Esophagus muscularis mucosa (tissue), 3 donors: ENCODE measurements at regions not wholly inside any gene's neighbourhood (a gene's known extent, or its start where the extent isn't known, plus 50 kb on each side); places are given as distances from the start of the nearest gene placed in this dataset.

Source experiments
- POLR2A ChIP-seq: fragments of 450-650 bp; IDR thresholded peaks from one replicate; pipeline ENCODE4 v1.6.1; 2017; ENCODE audit warnings: antibody characterized with exemption, moderate library complexity, mild to moderate bottlenecking, low read depth
- TF ChIP-seq, protein P1 (sequence below), 3 experiments: fragments of 200-600 bp in 2 of 3; fragments of 450-650 bp in 1 of 3; sonication (generic) in 2 of 3; IDR thresholded peaks; one replicate each; pipeline ENCODE4 v1.5.1; 2017 to 2019; ENCODE audit warnings: antibody characterized with exemption in 3 of 3, mild to moderate bottlenecking in 2 of 3, moderate library complexity in 1 of 3

DNA sequence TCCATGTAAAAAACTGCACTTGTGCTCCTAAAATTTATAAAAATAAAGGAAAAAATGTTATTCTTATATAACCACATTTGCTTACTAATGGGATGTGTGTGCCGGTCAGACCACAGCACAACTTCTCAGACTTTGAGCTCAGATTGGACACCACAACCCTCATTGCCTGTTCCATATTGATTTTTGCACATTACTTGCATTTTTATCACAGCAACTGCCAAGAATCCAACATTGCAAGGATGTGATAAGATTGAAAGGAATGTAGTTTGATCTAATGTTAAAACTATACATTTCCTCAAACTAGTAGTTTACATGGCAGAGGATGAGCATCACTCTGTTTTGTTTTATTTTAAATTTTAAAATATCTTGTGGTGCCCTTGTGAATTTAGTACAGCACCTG lies 227.8 kb downstream of the KDR start:
- TF ChIP-seq, protein P1, sequence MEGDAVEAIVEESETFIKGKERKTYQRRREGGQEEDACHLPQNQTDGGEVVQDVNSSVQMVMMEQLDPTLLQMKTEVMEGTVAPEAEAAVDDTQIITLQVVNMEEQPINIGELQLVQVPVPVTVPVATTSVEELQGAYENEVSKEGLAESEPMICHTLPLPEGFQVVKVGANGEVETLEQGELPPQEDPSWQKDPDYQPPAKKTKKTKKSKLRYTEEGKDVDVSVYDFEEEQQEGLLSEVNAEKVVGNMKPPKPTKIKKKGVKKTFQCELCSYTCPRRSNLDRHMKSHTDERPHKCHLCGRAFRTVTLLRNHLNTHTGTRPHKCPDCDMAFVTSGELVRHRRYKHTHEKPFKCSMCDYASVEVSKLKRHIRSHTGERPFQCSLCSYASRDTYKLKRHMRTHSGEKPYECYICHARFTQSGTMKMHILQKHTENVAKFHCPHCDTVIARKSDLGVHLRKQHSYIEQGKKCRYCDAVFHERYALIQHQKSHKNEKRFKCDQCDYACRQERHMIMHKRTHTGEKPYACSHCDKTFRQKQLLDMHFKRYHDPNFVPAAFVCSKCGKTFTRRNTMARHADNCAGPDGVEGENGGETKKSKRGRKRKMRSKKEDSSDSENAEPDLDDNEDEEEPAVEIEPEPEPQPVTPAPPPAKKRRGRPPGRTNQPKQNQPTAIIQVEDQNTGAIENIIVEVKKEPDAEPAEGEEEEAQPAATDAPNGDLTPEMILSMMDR (IDR thresholded peaks at IDR 0.05) = no peak
- TF ChIP-seq POLR2A = no peak
